ENCODE measurements at regions not wholly inside any gene's neighbourhood (a gene's known extent, or its start where the extent isn't known, plus 50 kb on each side); places are given as distances from the start of the nearest gene placed in this dataset.

- TF ChIP-seq EZH2phosphoT487 (IDR thresholded peaks at IDR 0.05; ENCODE audit: low read depth, severe bottlenecking, unreplicated experiment) (no peak), CTCF (IDR thresholded peaks at IDR 0.05; ENCODE audit: poor library complexity) (no peak)
Measured at GRCh38 chr22:42187646-42188045, 57.0 kb upstream of the CYP2D6 start.
